ENCODE measurements at regions not wholly inside any gene's neighbourhood (a gene's known extent, or its start where the extent isn't known, plus 50 kb on each side); places are given as distances from the start of the nearest gene placed in this dataset.

DNA sequence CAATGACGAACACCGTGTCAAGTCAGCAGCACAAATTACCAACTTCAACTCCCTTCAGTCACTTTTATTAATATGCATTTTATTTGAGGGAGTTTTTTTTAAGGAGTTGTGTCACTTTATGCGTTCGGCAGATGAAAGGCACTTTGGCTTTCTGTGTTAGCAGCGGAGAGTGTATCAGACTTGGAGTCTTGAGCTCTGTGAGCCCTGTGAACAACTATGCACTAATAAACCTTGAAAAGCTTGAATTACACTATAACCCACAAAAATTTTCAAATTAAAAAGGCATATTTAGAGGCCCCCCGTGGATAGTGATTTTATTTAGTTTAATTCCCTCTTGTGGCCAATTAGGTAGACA is 335.3 kb upstream of the NT5E start:
- Histone ChIP-seq H3K9me3 (no peaks in the 10 kb centered on the region), H3K4me1 (no peaks in the 10 kb centered on the region), H3K36me3 (no peaks in the 10 kb centered on the region), H3K4me3 (no peak overlapping the region), H3K27ac (no peak overlapping the region), H3K27me3 (no peaks in the 10 kb centered on the region)
- intact Hi-C loops (cut with DNase I) = no loop called here
- WGBS, 2 donors = 67 to 71% methylated on average over 6 of the region's 6 CpGs
- no peak for ATAC-seq
- FAIRE-seq = no peak
- TF ChIP-seq, protein P1, sequence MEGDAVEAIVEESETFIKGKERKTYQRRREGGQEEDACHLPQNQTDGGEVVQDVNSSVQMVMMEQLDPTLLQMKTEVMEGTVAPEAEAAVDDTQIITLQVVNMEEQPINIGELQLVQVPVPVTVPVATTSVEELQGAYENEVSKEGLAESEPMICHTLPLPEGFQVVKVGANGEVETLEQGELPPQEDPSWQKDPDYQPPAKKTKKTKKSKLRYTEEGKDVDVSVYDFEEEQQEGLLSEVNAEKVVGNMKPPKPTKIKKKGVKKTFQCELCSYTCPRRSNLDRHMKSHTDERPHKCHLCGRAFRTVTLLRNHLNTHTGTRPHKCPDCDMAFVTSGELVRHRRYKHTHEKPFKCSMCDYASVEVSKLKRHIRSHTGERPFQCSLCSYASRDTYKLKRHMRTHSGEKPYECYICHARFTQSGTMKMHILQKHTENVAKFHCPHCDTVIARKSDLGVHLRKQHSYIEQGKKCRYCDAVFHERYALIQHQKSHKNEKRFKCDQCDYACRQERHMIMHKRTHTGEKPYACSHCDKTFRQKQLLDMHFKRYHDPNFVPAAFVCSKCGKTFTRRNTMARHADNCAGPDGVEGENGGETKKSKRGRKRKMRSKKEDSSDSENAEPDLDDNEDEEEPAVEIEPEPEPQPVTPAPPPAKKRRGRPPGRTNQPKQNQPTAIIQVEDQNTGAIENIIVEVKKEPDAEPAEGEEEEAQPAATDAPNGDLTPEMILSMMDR (IDR thresholded peaks at IDR 0.05) = no peak
- no peak for DNase-seq

- DNase-seq = no peak
- Histone ChIP-seq H3K4me1 (no peaks in the 10 kb centered on the region), H3K4me3 (no peak overlapping the region), H3K36me3 (no peaks in the 10 kb centered on the region), H3K27me3 (no peaks in the 10 kb centered on the region), H3K27ac (no peak overlapping the region), H3K9me3 (no peaks in the 10 kb centered on the region)
- no peak for ATAC-seq
- intact Hi-C loops (cut with DNase I) = no loop called here
- no peak for FAIRE-seq
- TF ChIP-seq, protein P1 (IDR thresholded peaks at IDR 0.05) = no peak
- 64 to 70% methylated on average over 21 of the region's 21 CpGs for WGBS, 2 donors
These were observed 335.8 kb upstream of the NT5E start for GRCh38 chr6:85113934-85114580.

- Histone ChIP-seq H3K27me3 (no peaks in the 10 kb centered on the region), H3K4me3 (no peak overlapping the region), H3K27ac (no peak overlapping the region), H3K4me1 (no peaks in the 10 kb centered on the region), H3K9me3 (no peaks in the 10 kb centered on the region), H3K36me3 (no peaks in the 10 kb centered on the region)
- 62 to 68% methylated on average over 1 of the region's 1 CpG for WGBS, 2 donors
- FAIRE-seq (no peak), ATAC-seq (no peak), DNase-seq (no peak)
- TF ChIP-seq, protein P1 (IDR thresholded peaks at IDR 0.05) = no peak
- intact Hi-C loops (cut with DNase I) = no loop called here
These were observed 337.3 kb upstream of the NT5E start for GRCh38 chr6:85112540-85112939.

DNA sequence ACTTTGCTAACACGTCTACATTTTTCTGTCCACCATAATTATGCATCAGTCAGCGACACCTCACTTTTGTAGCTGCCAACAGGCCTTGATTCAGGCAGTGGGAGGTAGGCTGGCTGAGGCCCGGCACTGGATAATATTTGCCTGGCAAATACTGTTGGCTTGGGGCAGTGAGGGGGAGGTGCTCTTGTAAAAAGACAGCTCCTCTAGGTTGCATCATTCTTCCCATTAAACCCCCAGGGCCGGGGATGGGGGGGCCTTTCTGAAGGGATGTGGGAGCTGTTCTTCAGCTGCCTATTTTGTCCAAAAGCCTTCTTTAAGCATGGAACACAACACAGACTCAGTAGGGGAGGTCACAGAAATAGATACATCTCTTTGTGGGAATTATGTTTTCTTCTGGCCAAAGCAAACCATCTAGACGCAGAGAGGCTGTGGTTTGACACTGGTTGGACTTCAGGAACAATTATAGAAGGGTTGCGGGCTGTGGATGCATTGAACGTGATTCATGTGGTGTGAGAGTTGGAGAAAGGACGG is 338.3 kb upstream of the NT5E start:
- no peak overlapping the region for H3K27ac ChIP-seq
- no peaks in the 10 kb centered on the region for H3K4me1 ChIP-seq
- no peaks in the 10 kb centered on the region for H3K36me3 ChIP-seq
- no peak overlapping the region for H3K4me3 ChIP-seq
- WGBS, 2 donors = 53 to 56% methylated on average over 8 of the region's 8 CpGs
- H3K27me3 ChIP-seq = no peaks in the 10 kb centered on the region
- TF ChIP-seq, protein P1 (IDR thresholded peaks at IDR 0.05) = no peak
- DNase-seq (no peak), ATAC-seq (no peak), FAIRE-seq (no peak)
- intact Hi-C loops (cut with DNase I) = no loop called here
- H3K9me3 ChIP-seq = no peaks in the 10 kb centered on the region

- TF ChIP-seq, protein P1 (IDR thresholded peaks at IDR 0.05) = no peak
- intact Hi-C loops (cut with DNase I) = no loop called here
- FAIRE-seq (no peak), DNase-seq (no peak), ATAC-seq (no peak)
- Histone ChIP-seq H3K4me3 (no peak overlapping the region), H3K4me1 (no peaks in the 10 kb centered on the region), H3K27me3 (no peaks in the 10 kb centered on the region), H3K36me3 (no peaks in the 10 kb centered on the region), H3K27ac (no peak overlapping the region), H3K9me3 (no peaks in the 10 kb centered on the region)
- WGBS, 2 donors = 50 to 64% methylated on average over 2 of the region's 2 CpGs
These were observed 338.9 kb upstream of the NT5E start for GRCh38 chr6:85110943-85111342.
